Kidney (tissue), 13 donors: ENCODE measurements at regions not wholly inside any gene's neighbourhood (a gene's known extent, or its start where the extent isn't known, plus 50 kb on each side); places are given as distances from the start of the nearest gene placed in this dataset.
"Not testable (repeated sequence)": the region's sequence is repeated elsewhere in the genome, so short reads cannot be mapped to it uniquely, and the experiment has no call there.

Experiments
- DNase-seq, 5 donors: peaks; one replicate each; pipeline ENCODE4 v3.0.0-alpha.2; 2013 to 2020
- FAIRE-seq: peaks from 2 replicates; lab custom pipeline; 2012; peaks lifted over from hg19 to GRCh38; lab: Jason Lieb, UNC
- H3K27ac ChIP-seq, 2 donors: one replicate each; pipeline ENCODE4 v1.7.0; 2013; ENCODE audit warnings: low read depth in 2 of 2, low read length in 2 of 2, inconsistent platforms in 1 of 2
- H3K27me3 ChIP-seq: one replicate; pipeline ENCODE4 v1.7.1; 2013; ENCODE audit warnings: low read length, inconsistent platforms; ENCODE audit not compliant: control insufficient read depth, insufficient read depth
- H3K36me3 ChIP-seq, 3 donors: one replicate each; pipeline versions ENCODE4 v1.7.0 to v1.7.1; 2013; ENCODE audit warnings: low read length in 3 of 3, control low read depth in 1 of 3, inconsistent platforms in 1 of 3; ENCODE audit not compliant: insufficient read depth in 3 of 3, control insufficient read depth in 2 of 3
- H3K4me1 ChIP-seq, 3 donors: one replicate each; pipeline versions ENCODE4 v1.7.0 to v1.7.1; 2013; ENCODE audit warnings: low read length in 3 of 3, inconsistent platforms in 1 of 3, low read depth in 1 of 3; ENCODE audit not compliant: control insufficient read depth in 2 of 3, insufficient read depth in 2 of 3
- H3K4me3 ChIP-seq, 3 donors: one replicate each; pipeline versions ENCODE4 v1.7.0 to v1.8.1; 2013; ENCODE audit warnings: low read length in 3 of 3, control low read depth in 1 of 3, inconsistent platforms in 1 of 3
- H3K9ac ChIP-seq, 3 donors: one replicate each; pipeline versions ENCODE4 v1.7.0 to v1.7.1; 2013; ENCODE audit warnings: low read length in 3 of 3, control low read depth in 1 of 3, inconsistent platforms in 1 of 3
- H3K9me3 ChIP-seq, 3 donors: one replicate each; pipeline versions ENCODE4 v1.7.0 to v1.7.1; 2013; ENCODE audit warnings: low read length in 3 of 3, control low read depth in 1 of 3, inconsistent platforms in 1 of 3; ENCODE audit not compliant: control insufficient read depth in 2 of 3, insufficient read depth in 1 of 3
- intact Hi-C: fragments of 100-400 bp; cut with DNase I; formaldehyde crosslinking; loops from one replicate; pipeline ENCODE4 v1.11.1; 2022
- TF ChIP-seq, protein P1 (sequence below): IDR thresholded peaks from 3 replicates; pipeline ENCODE4 v1.5.1; 2012; ENCODE audit warnings: mild to moderate bottlenecking, moderate library complexity, borderline replicate concordance; ENCODE audit not compliant: insufficient read depth; ENCODE audit errors: extremely low read depth
- donor health status: control.
- donor health status: control.
- donor health status: control.
- donor health status: control.
- donor health status: control.
- donor health status: DM: yes; HTN: yes; CAD: no.
- donor health status: Normal renal cell carcinoma (clear cell type).

DNA sequence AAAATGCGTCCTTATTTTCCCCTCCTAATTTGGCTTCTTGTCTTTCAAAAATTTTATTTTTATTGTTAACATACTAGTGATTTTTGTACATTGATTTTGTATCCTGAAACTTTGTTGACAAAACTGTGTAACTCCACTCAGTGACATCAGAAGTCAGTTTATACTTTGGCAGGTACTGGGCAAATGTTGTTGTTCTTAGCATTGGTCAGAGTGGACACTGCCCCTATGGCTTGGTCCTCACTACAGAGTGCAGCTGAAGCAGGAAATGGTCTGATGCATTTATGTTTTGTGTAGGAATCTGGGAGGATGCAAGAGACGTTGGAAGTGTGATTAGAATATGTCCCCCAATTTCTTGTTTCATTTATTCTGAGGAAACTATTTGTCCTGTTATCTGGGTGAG is 205.5 kb upstream of the CENPE start:
- DNase-seq (no peak), FAIRE-seq (no peak)
- Histone ChIP-seq H3K9me3 (no peaks in the 10 kb centered on the region), H3K4me1 (no peaks in the 10 kb centered on the region), H3K4me3 (no peak overlapping the region), H3K9ac (no peak overlapping the region), H3K36me3 (no peaks in the 10 kb centered on the region), H3K27me3 (no peaks in the 10 kb centered on the region), H3K27ac (no peak overlapping the region)
- TF ChIP-seq, protein P1, sequence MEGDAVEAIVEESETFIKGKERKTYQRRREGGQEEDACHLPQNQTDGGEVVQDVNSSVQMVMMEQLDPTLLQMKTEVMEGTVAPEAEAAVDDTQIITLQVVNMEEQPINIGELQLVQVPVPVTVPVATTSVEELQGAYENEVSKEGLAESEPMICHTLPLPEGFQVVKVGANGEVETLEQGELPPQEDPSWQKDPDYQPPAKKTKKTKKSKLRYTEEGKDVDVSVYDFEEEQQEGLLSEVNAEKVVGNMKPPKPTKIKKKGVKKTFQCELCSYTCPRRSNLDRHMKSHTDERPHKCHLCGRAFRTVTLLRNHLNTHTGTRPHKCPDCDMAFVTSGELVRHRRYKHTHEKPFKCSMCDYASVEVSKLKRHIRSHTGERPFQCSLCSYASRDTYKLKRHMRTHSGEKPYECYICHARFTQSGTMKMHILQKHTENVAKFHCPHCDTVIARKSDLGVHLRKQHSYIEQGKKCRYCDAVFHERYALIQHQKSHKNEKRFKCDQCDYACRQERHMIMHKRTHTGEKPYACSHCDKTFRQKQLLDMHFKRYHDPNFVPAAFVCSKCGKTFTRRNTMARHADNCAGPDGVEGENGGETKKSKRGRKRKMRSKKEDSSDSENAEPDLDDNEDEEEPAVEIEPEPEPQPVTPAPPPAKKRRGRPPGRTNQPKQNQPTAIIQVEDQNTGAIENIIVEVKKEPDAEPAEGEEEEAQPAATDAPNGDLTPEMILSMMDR, result no peak
- intact Hi-C loops, result no loop called here

DNA sequence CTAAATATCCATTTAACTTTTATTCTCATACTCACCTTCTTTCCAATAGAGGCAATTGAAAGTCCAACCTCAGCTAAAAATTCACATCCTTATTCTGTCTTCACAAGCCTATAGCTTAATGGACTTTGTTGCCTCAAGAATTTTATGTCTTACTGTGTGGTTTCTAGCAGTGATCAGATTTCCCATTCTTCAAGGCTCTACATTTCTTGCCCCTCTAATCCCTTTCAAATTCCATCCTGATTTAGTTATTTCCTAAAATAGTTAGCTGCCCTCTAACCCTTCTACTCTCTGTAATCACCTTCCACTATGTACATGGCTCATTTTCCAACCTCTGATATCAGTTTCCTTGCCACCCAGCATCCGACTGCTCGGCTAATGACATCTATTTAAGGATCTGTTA is 204.1 kb upstream of the CENPE start:
- no peak overlapping the region for H3K27ac ChIP-seq
- TF ChIP-seq, protein P1, result no peak
- intact Hi-C loops, result no loop called here
- no peaks in the 10 kb centered on the region for H3K27me3 ChIP-seq
- H3K9me3 ChIP-seq, result no peaks in the 10 kb centered on the region
- no peak overlapping the region for H3K4me3 ChIP-seq
- no peak overlapping the region for H3K9ac ChIP-seq
- DNase-seq, result no peak
- FAIRE-seq, result no peak
- no peaks in the 10 kb centered on the region for H3K36me3 ChIP-seq
- no peaks in the 10 kb centered on the region for H3K4me1 ChIP-seq

- no peak overlapping the region for H3K27ac ChIP-seq
- no peak for FAIRE-seq
- no peak overlapping the region for H3K9ac ChIP-seq
- DNase-seq, result no peak
- intact Hi-C loops, result no loop called here
- H3K36me3 ChIP-seq, result no peaks in the 10 kb centered on the region
- no peaks in the 10 kb centered on the region for H3K4me1 ChIP-seq
- no peaks in the 10 kb centered on the region for H3K27me3 ChIP-seq
- TF ChIP-seq, protein P1, result no peak
- no peak overlapping the region for H3K4me3 ChIP-seq
- H3K9me3 ChIP-seq, result no peaks in the 10 kb centered on the region
Observed at GRCh38 chr4:103400405-103400804, 202.3 kb upstream of the CENPE start.

GRCh38 chr4:103397541-103397940 is 199.4 kb upstream of the CENPE start:
- Histone ChIP-seq H3K27me3 (no peaks in the 10 kb centered on the region), H3K9ac (no peak overlapping the region), H3K9me3 (no peaks in the 10 kb centered on the region), H3K27ac (no peak overlapping the region), H3K36me3 (no peaks in the 10 kb centered on the region), H3K4me1 (no peaks in the 10 kb centered on the region), H3K4me3 (no peak overlapping the region)
- intact Hi-C loops, result no loop called here
- TF ChIP-seq, protein P1, result no peak
- FAIRE-seq (no peak), DNase-seq (no peak)

- H3K27ac ChIP-seq, FAIRE-seq, intact Hi-C loops: not testable (repeated sequence)
Observed at GRCh38 chr4:103387508-103388011, 189.4 kb upstream of the CENPE start.

GRCh38 chr4:103385565-103385964 is 187.4 kb upstream of the CENPE start:
- H3K27me3 ChIP-seq, H3K27ac ChIP-seq, H3K4me1 ChIP-seq, H3K4me3 ChIP-seq, intact Hi-C loops, H3K9me3 ChIP-seq, DNase-seq, FAIRE-seq, H3K36me3 ChIP-seq, H3K9ac ChIP-seq: not testable (repeated sequence)

More at GRCh38 chr4:103387508-103388011, 189.4 kb upstream of the CENPE start:
- H3K4me3 ChIP-seq, H3K4me1 ChIP-seq, H3K27me3 ChIP-seq, H3K9me3 ChIP-seq, H3K9ac ChIP-seq, H3K36me3 ChIP-seq, DNase-seq: not testable (repeated sequence)
